ENCODE measurements at regions not wholly inside any gene's neighbourhood (a gene's known extent, or its start where the extent isn't known, plus 50 kb on each side); places are given as distances from the start of the nearest gene placed in this dataset.

- no peak overlapping the region for H3K9ac ChIP-seq (ENCODE audit: low read length)
- H2AFZ ChIP-seq (ENCODE audit: insufficient read depth, low read depth, low read length, poor library complexity, severe bottlenecking), result no peak overlapping the region
- no peak overlapping the region for H3K27ac ChIP-seq (ENCODE audit: low read length in 2 of 2)
- no CpG with 5 or more reads among the region's 6 CpGs for WGBS (ENCODE audit: insufficient coverage)
- H3K79me2 ChIP-seq (ENCODE audit: control insufficient read depth, insufficient read depth, low read length), result no peaks in the 10 kb centered on the region
- ChIA-PET POLR2A (no interaction called here), CTCF (no interaction called here)
- H3K36me3 ChIP-seq (replicated peaks in 1 of 2; ENCODE audit: control extremely low read depth in 1 of 2, control insufficient read depth in 1 of 2, extremely low read depth in 1 of 2, insufficient read depth in 2 of 2, low read length in 1 of 2), result no peaks in the 10 kb centered on the region
- H4K20me1 ChIP-seq (ENCODE audit: control insufficient read depth, insufficient read depth, low read length, poor library complexity, severe bottlenecking), result no peaks in the 10 kb centered on the region
- no peak overlapping the region for H3K4me2 ChIP-seq (replicated peaks; ENCODE audit: low read depth, low read length, poor library complexity, severe bottlenecking)
- H3K4me1 Mint-ChIP-seq, result no peaks in the 10 kb centered on the region
- DNase-seq, result no peak
- H3K9me3 Mint-ChIP-seq (ENCODE audit: insufficient read depth), result no peaks in the 10 kb centered on the region
- no peak overlapping the region for H3K27ac Mint-ChIP-seq
- no peak for TF ChIP-seq EZH2 (IDR thresholded peaks at IDR 0.05; ENCODE audit: borderline replicate concordance, insufficient read depth, low read depth, low read length, poor library complexity, severe bottlenecking)
- no peak for TF ChIP-seq CTCF (IDR thresholded peaks at IDR 0.05)
- no peaks in the 10 kb centered on the region for H3K9me3 ChIP-seq (ENCODE audit: control extremely low read depth in 1 of 3, control insufficient read depth in 2 of 3, insufficient read depth in 1 of 3, low read length in 2 of 3)
- H3K4me3 ChIP-seq (ENCODE audit: control extremely low read depth in 1 of 5, extremely low read depth in 1 of 5, insufficient read depth in 1 of 5, low read depth in 2 of 5, low read length in 4 of 5), result no peak overlapping the region
- no peaks in the 10 kb centered on the region for H3K27me3 ChIP-seq (replicated peaks in 1 of 4; ENCODE audit: control extremely low read depth in 1 of 4, control insufficient read depth in 3 of 4, insufficient read depth in 4 of 4, low read length in 3 of 4)
- H3K4me3 Mint-ChIP-seq, result no peak overlapping the region
- ATAC-seq (ENCODE audit: low read depth), result no peak
- intact Hi-C loops (cut with micrococcal nuclease), result no loop called here
- H3K27me3 Mint-ChIP-seq, result no peaks in the 10 kb centered on the region
- H3K4me1 ChIP-seq (ENCODE audit: control insufficient read depth in 2 of 2, insufficient read depth in 2 of 2, low read length in 2 of 2), result no peaks in the 10 kb centered on the region
Observed at GRCh38 chrX:26590849-26591248, 374.9 kb downstream of the MAGEB5 start.

GRCh38 chrX:26586570-26586969 is 370.6 kb downstream of the MAGEB5 start:
- no peaks in the 10 kb centered on the region for H3K27me3 ChIP-seq (replicated peaks in 1 of 4; ENCODE audit: control extremely low read depth in 1 of 4, control insufficient read depth in 3 of 4, insufficient read depth in 4 of 4, low read length in 3 of 4)
- ChIA-PET CTCF (no interaction called here), POLR2A (no interaction called here)
- H3K36me3 ChIP-seq (replicated peaks in 1 of 2; ENCODE audit: control extremely low read depth in 1 of 2, control insufficient read depth in 1 of 2, extremely low read depth in 1 of 2, insufficient read depth in 2 of 2, low read length in 1 of 2), result no peaks in the 10 kb centered on the region
- H3K4me1 ChIP-seq (ENCODE audit: control insufficient read depth in 2 of 2, insufficient read depth in 2 of 2, low read length in 2 of 2), result no peaks in the 10 kb centered on the region
- ATAC-seq (ENCODE audit: low read depth), result no peak
- H3K9me3 ChIP-seq (ENCODE audit: control extremely low read depth in 1 of 3, control insufficient read depth in 2 of 3, insufficient read depth in 1 of 3, low read length in 2 of 3), result no peaks in the 10 kb centered on the region
- no peak overlapping the region for H3K4me3 ChIP-seq (ENCODE audit: control extremely low read depth in 1 of 5, extremely low read depth in 1 of 5, insufficient read depth in 1 of 5, low read depth in 2 of 5, low read length in 4 of 5)
- H3K9ac ChIP-seq (ENCODE audit: low read length), result no peak overlapping the region
- no peaks in the 10 kb centered on the region for H3K27me3 Mint-ChIP-seq
- 94% methylated on average over 3 of the region's 3 CpGs for WGBS (ENCODE audit: insufficient coverage)
- H3K4me3 Mint-ChIP-seq, result no peak overlapping the region
- TF ChIP-seq CTCF (IDR thresholded peaks at IDR 0.05), result no peak
- no peak for TF ChIP-seq EZH2 (IDR thresholded peaks at IDR 0.05; ENCODE audit: borderline replicate concordance, insufficient read depth, low read depth, low read length, poor library complexity, severe bottlenecking)
- intact Hi-C loops (cut with micrococcal nuclease), result no loop called here
- no peak overlapping the region for H3K27ac Mint-ChIP-seq
- no peaks in the 10 kb centered on the region for H3K4me1 Mint-ChIP-seq
- H2AFZ ChIP-seq (ENCODE audit: insufficient read depth, low read depth, low read length, poor library complexity, severe bottlenecking), result no peak overlapping the region
- no peak for DNase-seq
- no peaks in the 10 kb centered on the region for H3K79me2 ChIP-seq (ENCODE audit: control insufficient read depth, insufficient read depth, low read length)
- H3K27ac ChIP-seq (ENCODE audit: low read length in 2 of 2), result no peak overlapping the region
- no peaks in the 10 kb centered on the region for H4K20me1 ChIP-seq (ENCODE audit: control insufficient read depth, insufficient read depth, low read length, poor library complexity, severe bottlenecking)
- H3K4me2 ChIP-seq (replicated peaks; ENCODE audit: low read depth, low read length, poor library complexity, severe bottlenecking), result no peak overlapping the region
- H3K9me3 Mint-ChIP-seq (ENCODE audit: insufficient read depth), result no peaks in the 10 kb centered on the region
